HEK293T (cell line): ENCODE measurements at regions not wholly inside any gene's neighbourhood (a gene's known extent, or its start where the extent isn't known, plus 50 kb on each side); places are given as distances from the start of the nearest gene placed in this dataset.

Experiments used
- CTCF ChIA-PET: fragments of 350-600 bp; formaldehyde crosslinking; extraction: SDS; loops from one replicate; lab custom pipeline; 2021; ENCODE audit warnings: antibody characterized with exemption, inconsistent platforms; lab: Yijun Ruan, JAX
- POLR2A ChIA-PET: fragments of 350-600 bp; formaldehyde crosslinking; extraction: SDS; loops from one replicate; lab custom pipeline; 2020; ENCODE audit warnings: antibody characterized with exemption, inconsistent platforms; lab: Yijun Ruan, JAX
- DNase-seq: peaks from one replicate; pipeline ENCODE4 v3.0.0; 2012; ENCODE audit warnings: mixed read lengths; ENCODE audit errors: extremely low spot score
- ARNT ChIP-seq: fragments of 450-650 bp; IDR thresholded peaks from 2 replicates; pipeline ENCODE4 v1.6.1; 2017; ENCODE audit warnings: mild to moderate bottlenecking
- BHLHE40 ChIP-seq: fragments of 450-650 bp; IDR thresholded peaks from 2 replicates; pipeline ENCODE4 v1.6.1; 2016; ENCODE audit warnings: mild to moderate bottlenecking, moderate library complexity, borderline replicate concordance
- CTBP1 ChIP-seq: fragments of 450-650 bp; IDR thresholded peaks from 2 replicates; pipeline ENCODE4 v1.6.1; 2016; ENCODE audit warnings: borderline replicate concordance
- ELF4 ChIP-seq: fragments of 450-650 bp; IDR thresholded peaks from 2 replicates; pipeline ENCODE4 v1.6.1; 2017; ENCODE audit warnings: antibody characterized with exemption
- FOXA1 ChIP-seq: fragments of 450-650 bp; IDR thresholded peaks from 2 replicates; pipeline ENCODE4 v1.6.1; 2016; ENCODE audit warnings: mild to moderate bottlenecking
- FOXK2 ChIP-seq: fragments of 450-650 bp; IDR thresholded peaks from 2 replicates; pipeline ENCODE4 v1.6.1; 2016; ENCODE audit warnings: mild to moderate bottlenecking
- FOXM1 ChIP-seq: fragments of 450-650 bp; IDR thresholded peaks from 2 replicates; pipeline ENCODE4 v1.6.1; 2017; ENCODE audit warnings: mild to moderate bottlenecking, borderline replicate concordance
- HDGF ChIP-seq: fragments of 450-650 bp; IDR thresholded peaks from 2 replicates; pipeline ENCODE4 v1.6.1; 2017; ENCODE audit warnings: antibody characterized with exemption, borderline replicate concordance
- L3MBTL2 ChIP-seq: fragments of 450-650 bp; conservative IDR thresholded peaks from 2 replicates; pipeline ENCODE4 v1.6.1; 2016; ENCODE audit warnings: mild to moderate bottlenecking
- LEF1 ChIP-seq: fragments of 450-650 bp; IDR thresholded peaks from 2 replicates; pipeline ENCODE4 v1.6.1; 2017; ENCODE audit warnings: mild to moderate bottlenecking, borderline replicate concordance
- NFRKB ChIP-seq: fragments of 450-650 bp; IDR thresholded peaks from 2 replicates; pipeline ENCODE4 v1.6.1; 2016; ENCODE audit warnings: mild to moderate bottlenecking, moderate library complexity
- SP1 ChIP-seq: fragments of 450-650 bp; IDR thresholded peaks from 2 replicates; pipeline ENCODE4 v1.6.1; 2017
- SUZ12 ChIP-seq: fragments of 450-650 bp; IDR thresholded peaks from 2 replicates; pipeline ENCODE4 v1.6.1; 2016; ENCODE audit warnings: mild to moderate bottlenecking
- TARDBP ChIP-seq: fragments of 450-650 bp; IDR thresholded peaks from 2 replicates; pipeline ENCODE4 v1.6.1; 2016
- ZNF384 ChIP-seq: fragments of 450-650 bp; IDR thresholded peaks from 2 replicates; pipeline ENCODE4 v1.6.1; 2016
- TF ChIP-seq, protein P1 (sequence below): fragments of 450-650 bp; IDR thresholded peaks from 2 replicates; pipeline ENCODE4 v1.6.1; 2016

DNA sequence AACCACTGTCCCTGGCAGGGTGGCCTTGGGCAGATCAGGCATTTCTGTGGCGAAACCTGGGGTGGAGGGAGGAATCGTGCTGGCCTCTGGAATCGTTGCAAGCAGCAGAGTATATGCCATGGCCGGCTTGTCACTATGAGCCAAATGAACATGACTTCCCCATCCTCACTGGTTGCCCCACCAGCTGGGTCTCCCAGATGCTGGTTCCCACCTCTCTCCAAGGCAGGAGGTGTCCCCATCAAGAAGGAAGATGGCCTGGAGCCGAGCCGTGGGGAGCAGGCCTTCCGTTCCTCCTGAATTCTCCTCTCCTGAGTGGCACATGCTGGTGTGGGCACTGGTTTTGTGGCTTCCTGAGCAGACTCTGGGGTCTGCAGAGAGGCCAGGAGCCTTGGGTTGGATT is 60.2 kb upstream of the ACTRT2 start:
- ChIA-PET POLR2A (no interaction called here), CTCF (no interaction called here)
- TF ChIP-seq CTBP1, result no peak
- TF ChIP-seq ZNF384, result no peak
- no peak for TF ChIP-seq LEF1
- TF ChIP-seq HDGF, result no peak
- no peak for TF ChIP-seq NFRKB
- TF ChIP-seq, protein P1, sequence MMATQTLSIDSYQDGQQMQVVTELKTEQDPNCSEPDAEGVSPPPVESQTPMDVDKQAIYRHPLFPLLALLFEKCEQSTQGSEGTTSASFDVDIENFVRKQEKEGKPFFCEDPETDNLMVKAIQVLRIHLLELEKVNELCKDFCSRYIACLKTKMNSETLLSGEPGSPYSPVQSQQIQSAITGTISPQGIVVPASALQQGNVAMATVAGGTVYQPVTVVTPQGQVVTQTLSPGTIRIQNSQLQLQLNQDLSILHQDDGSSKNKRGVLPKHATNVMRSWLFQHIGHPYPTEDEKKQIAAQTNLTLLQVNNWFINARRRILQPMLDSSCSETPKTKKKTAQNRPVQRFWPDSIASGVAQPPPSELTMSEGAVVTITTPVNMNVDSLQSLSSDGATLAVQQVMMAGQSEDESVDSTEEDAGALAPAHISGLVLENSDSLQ, result no peak
- TF ChIP-seq ARNT, result no peak
- TF ChIP-seq TARDBP, result no peak
- TF ChIP-seq FOXM1, result no peak
- no peak for TF ChIP-seq SUZ12
- no peak for TF ChIP-seq SP1
- no peak for TF ChIP-seq FOXK2
- no peak for DNase-seq

DNA sequence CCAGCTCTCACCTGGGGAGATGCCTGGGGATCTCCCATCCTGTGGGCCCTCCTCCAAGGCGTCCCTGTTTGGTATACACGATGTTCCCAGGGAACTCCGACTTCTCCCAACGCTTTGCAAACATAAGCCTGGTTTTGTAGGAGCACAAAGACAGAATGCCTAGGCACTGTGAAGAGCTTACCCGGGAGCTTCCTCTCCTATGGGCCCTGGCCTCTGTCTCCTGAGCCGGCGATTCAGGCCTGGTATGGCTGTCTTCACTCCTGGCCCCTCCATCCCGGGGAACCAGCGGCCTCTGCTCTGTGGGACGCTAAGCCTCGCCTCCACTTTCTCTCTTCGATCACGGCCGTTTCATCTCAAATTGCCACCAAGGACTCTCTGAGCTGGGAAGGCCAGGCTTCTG is 59.6 kb upstream of the ACTRT2 start:
- DNase-seq, result no peak
- TF ChIP-seq, protein P1, result no peak
- TF ChIP-seq CTBP1 (no peak), BHLHE40 (no peak), TARDBP (no peak), ARNT (no peak), L3MBTL2 (no peak), NFRKB (no peak), SUZ12 (no peak), FOXA1 (no peak), FOXM1 (no peak), FOXK2 (no peak), ELF4 (no peak), HDGF (no peak), LEF1 (no peak)
- ChIA-PET POLR2A (no interaction called here), CTCF (no interaction called here)

DNA sequence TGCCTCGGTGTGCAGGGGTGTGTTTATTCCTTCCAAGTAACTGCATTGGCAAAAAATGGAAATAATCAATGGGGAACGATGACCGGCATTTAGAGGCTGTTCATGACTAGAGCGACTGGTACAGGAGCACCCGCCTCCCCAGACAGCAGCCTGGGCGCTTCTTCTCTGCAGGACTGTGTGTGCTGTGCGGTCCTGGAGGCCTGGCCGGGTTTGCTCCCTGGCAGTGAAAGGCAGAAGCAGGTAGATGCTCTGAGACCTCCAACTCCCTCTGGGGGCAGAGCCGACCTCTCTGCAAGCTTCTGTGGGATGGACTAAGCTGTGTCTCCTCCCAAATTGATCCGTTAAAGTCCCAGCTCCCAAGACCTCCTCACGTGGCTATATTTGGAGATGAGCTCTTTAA is 59.2 kb upstream of the ACTRT2 start:
- no peak for DNase-seq
- ChIA-PET CTCF (no interaction called here), POLR2A (no interaction called here)
- TF ChIP-seq BHLHE40 (no peak), HDGF (no peak), L3MBTL2 (no peak), TARDBP (no peak), NFRKB (no peak), SP1 (no peak), CTBP1 (no peak), FOXA1 (no peak), FOXM1 (no peak), ELF4 (no peak), LEF1 (no peak)

DNA sequence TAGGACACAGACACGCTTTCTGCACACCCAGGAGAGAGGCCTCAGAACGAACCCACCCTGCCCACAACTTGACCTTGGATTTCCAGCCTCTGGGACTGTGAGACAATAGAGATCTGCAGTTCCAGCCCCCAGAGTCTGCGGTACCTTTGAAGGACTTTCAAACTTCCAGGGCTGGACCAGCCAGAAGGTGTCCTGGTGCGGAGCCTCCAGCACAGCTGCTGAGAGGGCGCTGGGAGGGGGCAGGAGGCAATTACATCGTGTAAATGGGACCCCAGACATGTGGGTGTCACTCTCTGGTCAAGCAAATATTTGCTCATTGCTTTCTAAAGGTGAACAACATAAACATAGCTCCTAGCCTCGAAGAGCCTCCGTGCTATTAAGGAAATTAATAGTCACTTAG is 58.7 kb upstream of the ACTRT2 start:
- CTCF ChIA-PET, result no interaction called here
- TF ChIP-seq SUZ12 (no peak), BHLHE40 (no peak), FOXK2 (no peak), FOXA1 (no peak), NFRKB (no peak), FOXM1 (no peak), SP1 (no peak), CTBP1 (no peak), HDGF (no peak), ELF4 (no peak), ARNT (no peak), LEF1 (no peak), TARDBP (no peak), L3MBTL2 (no peak), ZNF384 (no peak)
- TF ChIP-seq, protein P1, result no peak
- POLR2A ChIA-PET, result no interaction called here
- no peak for DNase-seq

DNA sequence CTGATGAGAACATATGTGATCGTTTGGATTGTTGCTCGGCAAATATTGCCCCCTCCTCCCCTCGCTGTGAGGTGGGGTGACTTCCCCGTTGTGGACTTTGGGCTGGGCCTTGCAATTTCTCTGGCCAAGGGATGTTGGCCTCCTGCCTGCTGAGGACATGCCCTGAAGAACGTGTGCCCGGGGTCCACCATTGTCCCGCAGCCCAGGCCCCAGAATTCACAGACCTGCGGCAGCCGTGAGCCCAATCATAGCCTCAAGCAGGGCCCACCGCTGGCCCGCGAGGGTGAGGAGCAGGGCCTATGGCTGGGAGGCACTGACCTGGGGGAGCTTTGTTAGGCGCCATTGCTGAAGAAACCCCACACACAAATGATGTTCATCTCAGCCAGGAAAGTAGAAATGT is 58.3 kb upstream of the ACTRT2 start:
- CTCF ChIA-PET, result no interaction called here
- POLR2A ChIA-PET, result no interaction called here
- no peak for DNase-seq
- TF ChIP-seq FOXM1 (no peak), LEF1 (no peak), ZNF384 (no peak), HDGF (no peak), L3MBTL2 (no peak), FOXK2 (no peak), SP1 (no peak), NFRKB (no peak), ELF4 (no peak), SUZ12 (no peak), BHLHE40 (no peak), FOXA1 (no peak), CTBP1 (no peak)

DNA sequence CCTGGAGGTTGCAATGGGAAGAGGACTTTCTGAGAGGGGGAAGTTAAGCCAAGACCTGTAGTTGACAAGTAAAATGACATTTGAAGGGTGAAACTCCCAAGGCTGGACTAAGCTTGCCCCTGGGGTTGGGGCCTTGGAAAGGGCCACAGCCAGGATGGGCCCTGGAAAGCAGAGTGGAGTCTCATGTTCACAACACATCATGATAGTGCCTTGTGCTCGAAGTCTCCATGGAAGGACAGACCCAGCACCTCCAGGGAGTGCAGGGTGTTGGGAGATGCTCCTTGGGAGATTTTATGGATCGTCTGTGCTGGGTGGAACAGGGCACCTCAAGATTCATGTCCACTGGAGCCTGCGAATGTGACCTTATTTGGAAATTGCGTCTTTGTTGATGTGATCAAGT is 55.6 kb upstream of the ACTRT2 start:
- CTCF ChIA-PET, result no interaction called here
- POLR2A ChIA-PET, result no interaction called here
- no peak for DNase-seq
- no peak for TF ChIP-seq ZNF384
- no peak for TF ChIP-seq L3MBTL2
- TF ChIP-seq ELF4, result no peak
- no peak for TF ChIP-seq CTBP1
